Fibroblast of skin of back (primary cell): ENCODE measurements at regions not wholly inside any gene's neighbourhood (a gene's known extent, or its start where the extent isn't known, plus 50 kb on each side); places are given as distances from the start of the nearest gene placed in this dataset.
A peak's percentile ranks its signal among the peaks of the same experiment; 100 is the strongest.

ENCODE experiments used
- DNase-seq: peaks from one replicate; pipeline ENCODE4 v3.0.0-alpha.2; 2013

DNA sequence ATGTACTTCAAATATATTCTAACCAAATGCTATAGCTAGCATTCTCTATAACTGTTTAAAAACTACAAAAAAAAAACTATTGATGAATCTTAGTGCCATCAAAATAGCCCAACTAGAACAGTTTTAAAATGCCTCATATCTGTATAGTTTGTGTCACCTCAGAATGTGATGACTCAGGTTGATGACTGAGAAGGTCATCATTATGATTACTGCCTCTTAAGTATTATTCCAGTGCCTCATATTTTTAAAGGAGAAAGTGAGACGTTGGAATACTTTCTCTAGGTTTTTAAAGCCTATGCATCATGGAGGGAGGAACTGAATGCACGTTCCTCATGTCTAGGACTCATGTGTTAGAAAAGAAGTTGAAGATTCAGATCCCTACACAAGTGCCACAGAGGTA is 88.2 kb downstream of the TMA16 start:
- DNase-seq, result peak; percentile 1

DNA sequence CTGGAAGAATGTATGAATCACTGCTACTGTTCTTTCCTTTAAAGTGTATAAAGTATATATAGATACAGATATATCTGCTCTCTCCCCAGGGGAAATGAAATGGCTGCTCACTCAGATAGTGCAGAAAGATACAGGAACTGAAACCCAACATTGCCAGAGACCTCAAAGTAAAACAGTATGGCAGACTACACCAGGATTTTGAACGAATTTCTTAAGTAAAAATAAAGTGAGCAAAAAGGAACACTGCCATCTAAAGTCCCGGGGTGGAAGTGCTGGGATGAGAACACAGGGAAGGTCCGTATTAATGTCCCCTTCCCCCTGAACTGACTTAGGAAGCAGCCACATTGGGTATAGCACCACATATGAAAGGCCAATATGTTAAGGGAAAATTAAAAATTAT is 93.4 kb downstream of the TMA16 start:
- DNase-seq, result peak; percentile 66

DNA sequence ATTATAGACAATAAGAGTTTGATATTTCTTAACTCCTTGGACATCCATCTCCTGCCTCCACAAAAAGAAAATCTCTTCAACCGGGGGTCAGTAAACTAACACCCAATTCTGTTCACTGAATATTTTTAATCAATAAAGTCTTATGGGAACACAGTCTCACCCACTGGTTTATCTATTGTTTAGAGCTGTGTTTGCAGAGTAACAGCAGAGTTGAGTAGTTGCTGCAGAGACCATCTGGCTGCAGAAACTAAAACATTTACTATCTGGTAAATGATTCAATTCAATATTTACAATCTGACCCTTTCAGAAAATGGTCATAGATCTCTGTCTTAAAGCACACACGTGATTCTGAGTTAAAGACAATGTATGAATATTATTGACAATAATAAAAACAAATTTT is 94.0 kb downstream of the TMA16 start:
- no peak for DNase-seq

DNA sequence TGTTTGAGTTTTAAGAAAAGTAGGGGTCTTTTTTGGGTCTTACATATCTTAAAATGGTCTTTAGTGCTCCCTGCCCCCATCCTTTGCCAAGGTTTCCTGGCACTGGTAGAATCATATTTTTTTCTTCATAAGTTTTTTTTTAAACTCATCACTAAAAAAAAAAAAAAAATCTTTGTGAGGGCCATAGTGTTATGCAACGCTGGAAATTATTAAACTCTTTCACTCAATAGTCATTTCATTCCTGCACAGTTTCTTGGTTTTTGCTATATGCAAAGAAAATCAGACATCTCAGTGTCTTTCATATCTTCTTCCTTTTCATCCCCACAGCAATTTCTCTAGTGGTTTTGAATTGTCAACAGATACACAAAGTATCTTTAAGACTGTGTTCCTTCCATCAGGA is 95.6 kb downstream of the TMA16 start:
- DNase-seq, result no peak

DNA sequence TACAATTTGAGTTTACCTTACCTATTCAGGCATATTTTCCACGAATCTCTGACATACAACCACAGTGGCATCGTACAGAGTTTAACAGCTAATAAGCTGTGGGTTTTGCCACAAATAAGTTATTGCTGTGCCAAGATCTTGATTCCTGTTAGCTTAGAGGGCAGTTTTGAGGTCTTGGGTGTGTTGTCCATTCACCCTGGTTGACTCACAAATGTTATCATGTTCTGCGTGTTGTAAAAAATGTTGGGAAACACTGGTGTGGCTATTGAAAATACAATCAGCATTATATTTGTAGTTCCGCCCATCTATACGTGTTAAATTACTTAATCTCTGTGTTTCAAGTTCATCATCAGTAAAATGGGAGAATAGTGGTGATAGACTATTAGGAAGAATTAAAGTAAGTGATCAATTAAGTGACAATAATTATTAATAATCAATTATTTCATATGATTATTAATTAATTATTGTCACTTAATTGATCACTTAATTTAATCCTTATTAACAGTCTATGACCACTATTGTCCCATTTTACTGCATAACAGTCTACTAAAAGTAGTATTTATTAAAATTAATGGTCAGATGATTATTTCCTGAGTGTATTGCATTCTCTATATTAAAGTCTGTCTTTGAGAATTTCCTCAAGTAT is 96.3 kb downstream of the TMA16 start:
- no peak for DNase-seq

DNA sequence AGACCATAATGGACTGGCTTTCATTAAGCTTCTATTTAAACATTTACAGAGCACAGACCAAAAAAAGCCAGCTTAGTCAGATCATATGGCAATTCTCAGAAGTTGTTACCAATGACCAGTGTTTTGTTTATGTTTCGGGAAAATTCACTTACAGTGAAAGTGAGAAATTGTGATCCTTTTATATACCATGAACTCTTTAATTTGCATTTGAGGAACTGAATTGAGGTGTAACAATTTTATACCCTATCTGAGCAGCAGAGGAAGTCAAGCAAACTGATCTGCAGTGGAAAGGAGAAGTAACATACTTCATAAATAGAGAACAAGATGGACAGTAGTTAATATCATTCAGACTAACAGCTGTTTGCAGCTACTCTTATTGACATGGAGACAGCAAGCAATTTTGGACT is 97.1 kb downstream of the TMA16 start:
- no peak for DNase-seq

DNA sequence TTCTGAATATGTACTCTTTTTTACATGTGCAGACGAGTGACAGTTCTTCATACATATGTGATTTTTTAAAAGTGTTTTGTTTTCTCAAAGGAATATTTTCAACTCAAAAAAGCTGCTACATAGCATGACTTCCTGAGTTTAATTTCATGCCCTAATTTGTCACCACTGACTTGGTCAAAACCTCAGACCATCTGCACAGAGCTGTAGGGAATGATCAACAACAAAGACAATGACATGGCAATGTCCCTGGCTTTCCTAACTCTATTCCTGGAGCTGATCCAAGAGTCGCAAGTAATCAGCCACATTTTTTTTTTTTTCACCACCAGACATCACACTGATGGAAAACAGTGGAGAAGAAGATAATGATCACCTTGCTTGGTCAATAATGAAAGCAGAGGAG is 97.7 kb downstream of the TMA16 start:
- no peak for DNase-seq

DNA sequence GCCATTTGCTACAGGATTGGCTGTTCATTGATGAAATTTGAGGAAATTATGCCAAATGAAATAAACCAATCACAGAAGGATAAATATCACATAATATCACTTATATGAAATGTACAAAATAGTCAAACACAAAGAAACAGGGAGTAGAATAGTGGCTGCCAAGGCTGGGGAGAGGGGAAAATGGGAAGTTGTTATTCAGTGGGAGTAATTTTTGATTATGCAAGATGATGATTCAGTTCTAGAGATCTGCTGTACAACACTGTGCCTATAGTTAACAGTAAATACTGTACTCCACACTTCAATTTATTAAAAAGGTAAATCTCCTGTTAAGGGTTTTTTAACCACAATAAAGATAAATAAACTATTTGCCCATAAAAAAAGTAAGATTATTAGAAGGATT is 101.1 kb downstream of the TMA16 start:
- no peak for DNase-seq

DNA sequence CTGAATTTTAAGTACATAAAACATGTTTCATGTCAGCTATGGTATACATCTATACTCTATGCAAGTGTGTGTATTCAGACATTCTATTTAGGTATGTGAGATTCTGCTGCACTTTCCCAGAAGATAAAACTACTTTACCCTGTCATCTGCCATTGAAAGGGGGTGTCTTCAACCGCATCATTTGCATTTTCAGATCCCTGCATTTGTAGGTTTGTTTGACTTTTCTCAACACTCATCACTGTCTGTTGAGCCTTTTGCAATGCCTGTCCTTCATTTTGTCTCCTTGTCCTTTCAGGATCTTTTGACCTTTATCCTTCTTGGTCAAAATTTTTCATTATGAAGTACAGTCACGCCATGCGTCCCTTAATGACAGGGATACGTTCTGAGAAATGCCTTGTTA is 103.5 kb downstream of the TMA16 start:
- no peak for DNase-seq

DNA sequence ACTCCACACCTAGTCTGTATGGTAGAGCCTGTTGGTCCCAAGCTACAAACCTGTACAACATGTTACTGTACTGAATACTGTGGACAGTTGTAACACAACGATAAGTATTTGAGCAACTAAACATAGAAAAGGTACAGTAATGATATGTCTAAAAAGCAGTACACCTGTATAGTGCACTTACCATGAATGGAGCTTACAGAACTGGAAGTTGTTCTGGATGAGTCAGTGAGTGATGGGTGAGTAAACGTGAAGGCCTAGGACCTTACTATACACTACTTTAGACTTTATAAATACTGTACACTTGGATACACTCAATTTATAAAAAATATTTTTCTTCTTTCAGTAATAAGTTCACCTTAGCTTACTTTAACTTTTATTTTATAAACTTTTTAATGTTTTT is 104.0 kb downstream of the TMA16 start:
- no peak for DNase-seq

DNA sequence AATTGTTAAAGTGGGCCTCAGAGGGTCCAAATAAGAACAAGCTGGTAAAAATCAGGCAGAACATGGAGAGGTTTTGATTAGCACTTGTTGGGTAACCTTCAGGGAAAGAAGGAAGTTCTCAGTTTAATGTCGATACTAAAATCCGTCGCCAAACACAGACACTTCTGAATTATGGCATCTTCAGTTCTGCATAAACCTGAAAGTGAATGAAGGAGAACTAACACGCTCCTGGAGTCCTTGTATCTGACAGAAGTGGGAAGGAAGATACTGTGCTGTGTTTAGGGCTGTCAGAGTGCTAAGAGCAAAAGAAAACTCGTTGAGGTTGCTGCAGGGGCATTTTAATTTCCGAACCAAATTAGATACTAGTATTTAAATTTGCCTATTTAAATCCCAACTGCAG is 106.2 kb downstream of the TMA16 start:
- DNase-seq, result no peak

DNA sequence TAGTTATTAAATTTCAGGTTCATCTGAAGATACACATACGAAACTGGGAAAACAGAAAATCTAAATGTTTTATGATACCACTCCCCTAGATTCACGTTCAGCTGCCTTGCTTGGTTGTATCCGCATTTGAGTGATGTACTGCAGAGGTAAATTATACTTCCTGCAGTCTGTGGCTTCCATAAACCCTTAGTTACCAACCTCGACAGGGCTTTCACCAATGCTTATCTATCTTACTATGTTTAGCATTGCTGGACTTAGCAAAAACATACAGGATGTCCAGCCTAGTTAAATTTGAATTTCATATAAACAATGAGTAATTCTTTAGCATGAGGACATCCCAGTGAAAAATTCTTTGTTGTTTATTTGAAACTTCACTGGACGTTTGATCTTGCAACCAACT is 108.8 kb downstream of the TMA16 start:
- DNase-seq, result no peak

DNA sequence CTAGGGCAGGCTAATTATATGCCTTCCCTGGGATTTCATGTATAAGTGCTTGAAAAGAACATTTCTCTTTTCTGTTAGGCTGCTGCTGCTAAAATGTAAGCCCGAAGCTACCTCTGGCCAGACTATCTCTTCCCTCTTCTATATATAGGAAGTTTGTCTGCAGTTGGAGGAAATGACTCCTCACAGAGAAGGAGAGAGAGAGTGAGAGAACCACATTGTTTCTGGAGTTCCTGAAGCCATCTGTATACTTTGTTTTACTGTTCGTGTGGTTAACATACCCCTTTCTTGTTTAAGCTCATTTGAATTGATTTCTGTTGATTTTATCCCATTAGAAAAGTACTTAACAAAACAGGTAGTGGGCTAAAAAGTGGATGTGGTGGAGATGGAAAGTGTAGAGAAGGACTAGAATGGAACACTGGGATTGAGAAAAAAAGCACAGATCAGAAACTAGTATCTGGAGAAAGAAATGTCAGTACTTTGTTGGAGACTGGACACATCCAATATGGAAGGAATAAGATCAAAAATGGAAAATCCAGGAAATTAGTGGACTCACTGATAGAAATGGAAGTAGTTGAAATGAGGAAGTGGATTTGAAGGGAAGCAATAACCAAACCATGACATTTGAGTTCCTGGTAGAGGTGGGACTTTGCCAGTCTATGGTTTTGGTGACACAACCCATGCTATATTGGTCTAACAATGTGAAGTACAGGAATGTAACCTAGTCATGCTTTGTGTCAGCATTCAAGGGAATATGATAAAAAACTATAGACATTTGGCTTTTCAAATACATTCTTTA is 112.6 kb downstream of the TMA16 start:
- DNase-seq, result no peak

DNA sequence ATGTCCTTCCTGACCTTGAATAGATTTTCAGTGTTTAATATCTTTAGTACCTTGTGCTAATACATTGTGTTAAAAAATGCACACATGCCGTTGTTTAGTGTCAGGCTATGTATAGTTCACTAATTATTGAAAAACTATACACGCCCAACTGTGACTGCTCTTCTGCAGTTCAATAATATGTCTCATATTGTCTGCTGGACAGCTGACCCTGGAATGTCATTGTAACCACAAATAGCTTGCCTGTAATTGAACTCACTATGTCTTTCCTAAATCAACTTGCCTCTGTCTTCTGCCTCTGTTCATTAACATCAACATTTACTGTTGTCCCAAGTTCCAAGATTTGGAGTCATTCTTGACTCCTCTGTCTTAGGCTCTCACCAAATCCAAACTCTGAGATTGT is 114.5 kb downstream of the TMA16 start:
- DNase-seq, result no peak

DNA sequence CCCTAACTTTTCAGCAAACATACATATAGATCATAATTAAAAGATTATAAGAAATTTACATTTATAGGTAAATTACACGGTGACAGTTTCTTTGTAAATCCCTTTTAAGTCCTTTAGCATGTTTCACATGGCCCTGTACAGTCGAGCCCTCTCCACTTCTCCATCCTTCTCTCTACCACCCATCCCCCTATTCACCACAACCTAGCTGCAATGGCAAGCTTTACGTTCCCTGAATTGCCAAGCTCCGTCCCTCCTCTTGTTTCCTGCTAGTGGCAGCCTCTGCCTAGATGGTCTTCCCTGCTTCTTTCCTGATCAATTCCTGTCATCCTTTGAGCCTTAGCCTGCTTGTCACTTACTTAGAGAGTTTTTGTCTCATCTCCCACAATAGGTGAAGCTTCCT is 116.2 kb downstream of the TMA16 start:
- no peak for DNase-seq

DNA sequence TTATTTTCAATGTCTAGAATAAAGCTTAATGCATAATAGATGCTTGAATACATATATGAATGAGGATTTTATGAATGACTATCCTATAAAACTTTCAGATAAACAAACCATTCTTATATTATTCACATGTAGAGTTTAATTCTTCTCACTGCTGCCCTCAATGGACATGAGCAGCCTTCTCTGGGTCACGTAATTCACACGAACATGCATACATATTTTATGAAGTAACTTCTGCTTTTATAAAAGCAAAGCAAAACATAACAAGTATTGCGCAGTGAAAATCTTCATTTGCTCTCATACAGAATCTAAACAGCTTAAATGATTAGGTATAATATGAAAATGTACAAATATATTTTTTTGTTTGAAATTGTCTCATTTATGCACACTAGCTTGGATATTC is 116.7 kb downstream of the TMA16 start:
- no peak for DNase-seq

DNA sequence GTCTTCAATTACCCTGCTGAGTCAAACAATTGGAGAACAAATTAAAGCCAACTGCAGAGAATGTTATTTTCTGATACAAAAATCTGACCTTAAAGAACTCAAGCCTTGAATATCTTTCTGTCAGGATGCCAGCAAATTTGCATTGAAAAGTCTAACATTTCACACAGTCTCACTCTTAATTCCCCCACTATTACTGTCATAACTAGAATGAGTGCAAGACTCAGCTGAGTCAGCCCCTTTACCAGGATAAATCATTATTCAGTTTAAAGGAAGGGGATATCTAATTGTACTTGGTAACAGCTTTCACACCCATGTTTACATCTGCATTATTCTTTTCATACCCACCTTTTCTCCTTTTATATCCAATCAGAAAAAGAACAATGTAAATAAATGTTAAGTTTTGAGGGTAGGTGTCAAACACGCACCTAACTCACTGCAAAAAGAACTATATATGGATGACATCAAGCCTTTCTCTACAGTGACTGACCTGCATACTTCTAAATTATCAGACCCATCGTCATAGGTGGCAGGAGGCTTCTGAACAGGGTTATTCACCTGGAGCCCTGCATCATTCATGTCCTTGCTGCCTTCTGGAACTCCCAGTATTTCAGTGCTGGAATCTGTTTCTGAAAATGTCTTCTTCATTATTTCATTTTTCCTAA is 117.4 kb downstream of the TMA16 start:
- no peak for DNase-seq

DNA sequence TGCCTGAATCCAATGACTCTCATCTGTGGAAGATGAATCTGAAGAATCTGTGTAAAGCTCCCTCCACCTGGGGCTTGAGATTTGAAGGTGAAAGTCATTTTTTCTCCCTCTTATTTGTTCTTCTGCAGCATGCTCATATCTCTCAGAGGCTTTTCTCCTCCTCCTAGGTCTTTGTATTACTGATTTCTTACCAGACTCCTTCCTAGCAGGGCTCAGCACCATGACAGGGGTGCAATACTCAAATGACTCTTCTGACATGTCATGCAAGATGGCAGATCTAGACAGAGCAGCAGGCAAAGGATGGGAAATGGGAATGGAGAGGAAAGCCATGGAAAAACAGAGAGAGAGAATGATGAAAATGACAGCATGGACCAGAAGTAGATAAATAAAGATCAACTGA is 118.3 kb downstream of the TMA16 start:
- DNase-seq, result no peak

DNA sequence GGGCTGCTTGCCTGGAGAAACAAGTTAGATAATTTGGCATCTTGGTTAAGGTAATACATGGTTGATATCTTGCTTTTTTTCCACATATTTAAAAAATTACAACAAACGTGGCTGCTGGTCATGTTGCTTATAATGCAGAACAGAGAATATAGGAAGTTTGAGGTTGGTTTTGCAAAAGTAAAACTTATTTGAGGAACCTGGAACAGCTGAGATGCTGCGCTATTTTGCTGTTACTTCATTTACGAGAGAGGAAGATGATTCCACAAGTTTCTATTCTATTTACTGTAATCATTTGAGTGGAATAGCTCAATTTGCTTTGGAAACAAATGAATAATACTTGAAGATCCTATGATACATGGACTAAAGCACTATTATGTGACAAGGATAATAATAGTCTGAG is 118.9 kb downstream of the TMA16 start:
- no peak for DNase-seq

DNA sequence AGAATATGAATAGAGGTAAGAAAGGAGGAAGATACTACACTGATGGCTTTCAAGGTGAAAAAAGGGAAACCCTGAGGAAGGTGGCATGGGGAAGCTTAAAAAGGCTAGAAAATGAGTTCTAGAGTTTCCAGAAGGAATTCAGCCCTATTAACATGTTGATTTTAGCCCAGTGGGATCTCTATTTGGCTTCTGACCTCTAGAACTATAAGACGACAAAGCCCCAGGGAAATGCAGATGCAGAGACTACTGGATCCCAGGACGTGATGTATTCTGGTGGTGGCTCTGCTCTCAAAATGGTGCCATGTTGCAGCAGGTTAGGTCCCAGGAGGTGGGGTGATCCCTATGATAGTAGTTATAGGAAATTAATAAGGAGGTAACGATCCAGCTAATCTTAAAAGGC is 120.4 kb downstream of the TMA16 start:
- no peak for DNase-seq

DNA sequence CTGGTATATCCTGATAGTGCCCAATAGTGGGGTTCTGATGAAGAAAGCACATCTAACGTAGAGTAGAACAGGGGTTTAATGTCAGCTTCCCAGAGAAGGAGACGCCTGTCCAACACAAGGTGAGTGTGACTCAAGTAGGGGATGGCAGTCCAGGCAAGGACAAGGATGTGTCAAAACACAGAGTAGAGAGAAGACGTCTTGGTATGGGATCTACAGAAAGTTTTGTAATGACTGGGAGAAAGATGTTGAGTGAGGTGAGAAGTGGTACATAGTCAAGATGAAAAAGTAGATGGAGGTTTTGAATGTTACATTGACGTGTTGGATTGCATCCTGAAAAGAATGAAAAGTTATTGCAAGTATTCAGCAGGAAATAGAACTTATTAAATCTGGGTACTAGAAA is 124.4 kb downstream of the TMA16 start:
- no peak for DNase-seq

DNA sequence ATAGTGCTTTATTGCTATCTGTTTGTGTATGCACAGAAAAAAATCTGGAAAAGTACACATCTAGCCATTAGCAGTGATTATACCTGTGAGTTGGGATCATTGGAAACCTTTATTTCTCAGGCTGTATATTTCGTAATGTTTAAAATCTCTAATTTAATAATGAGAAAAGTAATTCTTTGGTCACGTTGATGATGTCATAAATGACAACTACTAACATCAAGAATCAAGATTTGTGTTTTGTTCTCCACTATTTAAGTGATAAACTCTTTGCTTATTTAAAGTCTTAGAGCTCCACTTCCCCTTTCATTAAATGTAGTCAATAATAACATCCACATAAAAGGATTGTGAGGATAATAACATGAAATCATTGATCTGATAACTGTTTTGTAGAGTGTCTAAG is 126.2 kb downstream of the TMA16 start:
- DNase-seq, result no peak

DNA sequence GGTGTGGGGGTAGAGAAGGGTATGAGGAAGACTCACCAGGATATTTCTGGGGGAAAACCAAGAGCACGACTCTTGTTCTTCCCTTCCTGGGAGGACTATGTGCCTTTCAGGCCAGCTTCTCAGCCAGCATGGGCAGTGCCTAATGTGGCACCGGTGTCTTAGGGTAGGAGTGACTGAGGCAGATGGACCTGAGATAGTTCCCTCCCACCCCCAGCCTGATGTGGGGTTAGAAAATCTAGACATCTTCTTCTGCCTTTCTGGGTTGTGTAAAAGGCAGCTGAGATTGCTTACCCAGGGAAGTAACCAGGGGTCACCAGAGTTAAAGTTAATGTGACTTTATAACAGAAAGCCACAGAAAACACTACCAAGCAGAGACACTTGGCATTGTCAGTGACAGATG is 127.3 kb downstream of the TMA16 start:
- no peak for DNase-seq

DNA sequence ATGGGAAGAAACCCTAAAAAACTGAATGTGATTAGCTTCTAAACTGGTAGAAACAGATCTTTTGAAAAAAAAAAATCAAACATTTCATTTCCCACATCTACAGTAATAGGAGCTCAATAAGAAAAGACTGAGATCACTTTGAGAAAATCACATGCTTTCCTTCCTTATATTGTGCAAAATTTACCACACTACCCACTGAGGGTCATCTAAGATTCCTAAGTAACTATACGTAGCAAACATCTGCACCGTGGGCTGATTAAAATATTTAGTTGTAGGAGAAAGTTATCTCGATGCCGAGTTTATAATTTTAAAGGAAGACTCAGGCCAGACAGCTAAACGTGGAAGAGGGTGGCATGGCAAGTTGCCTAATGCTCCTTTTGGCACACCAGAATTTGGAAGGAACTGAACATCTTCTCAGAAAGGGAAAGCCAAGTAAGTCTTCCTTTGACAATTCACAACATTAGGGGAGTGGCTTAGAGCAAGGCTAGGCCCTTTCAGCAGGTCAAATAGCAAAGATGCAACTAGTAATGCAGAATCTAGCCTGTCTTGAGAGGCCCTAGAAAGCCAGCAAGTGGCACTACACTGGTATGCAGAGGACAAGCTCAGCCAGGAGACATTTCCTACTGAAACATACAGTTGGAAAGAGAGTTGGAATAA is 128.0 kb downstream of the TMA16 start:
- DNase-seq, result no peak
